Heart left ventricle (tissue), 13 donors: ENCODE measurements at regions not wholly inside any gene's neighbourhood (a gene's known extent, or its start where the extent isn't known, plus 50 kb on each side); places are given as distances from the start of the nearest gene placed in this dataset.

ENCODE experiments used
- CTCF ChIP-seq, 12 donors: fragments of 200-600 bp; sonication (generic) in 4 of 12; IDR thresholded peaks; one replicate each; pipeline versions ENCODE4 v1.5.0 to v1.8.0; 2018 to 2022; ENCODE audit warnings: antibody characterized with exemption in 12 of 12, mild to moderate bottlenecking in 5 of 12
- POLR2A ChIP-seq, 2 donors: fragments of 450-650 bp; IDR thresholded peaks; one replicate each; pipeline ENCODE4 v1.6.1; 2017; ENCODE audit warnings: antibody characterized with exemption in 2 of 2, mild to moderate bottlenecking in 2 of 2, moderate library complexity in 2 of 2
- donor health status: ischemic (EF 13 %, LVEDD 7.1; RV severe dilation, severe dysfunction).
- donor health status: DM: no; HTN: yes; CAD: no.
- donor health status: DM: no; HTN: no; CAD: no.
- donor health status: ischemic (EF 25% LVEDD 6.9; RV normal size, moderate dysfunction).
- donor health status: ischemic (EF 25% LVEDD 5.7; RV mildly dilated, moderate dysfunction).
- donor health status: ischemic (EF 35%, LVEDD 5.7; RV mildly dilated, moderate dysfunction).
- donor health status: nonischemic (EF 11% LVEDD 7.7; RV severe dilation, severe dysfunction).
- donor health status: DM: yes; HTN: yes; CAD: no.
- donor health status: PGD.
- donor health status: ischemic (EF 29% LVEDD 5.4; RV normal size, mild dysfunction).
- donor health status: nonischemic (EF 23%, LVEDD 6.1; RV moderate dilation, normal function).

DNA sequence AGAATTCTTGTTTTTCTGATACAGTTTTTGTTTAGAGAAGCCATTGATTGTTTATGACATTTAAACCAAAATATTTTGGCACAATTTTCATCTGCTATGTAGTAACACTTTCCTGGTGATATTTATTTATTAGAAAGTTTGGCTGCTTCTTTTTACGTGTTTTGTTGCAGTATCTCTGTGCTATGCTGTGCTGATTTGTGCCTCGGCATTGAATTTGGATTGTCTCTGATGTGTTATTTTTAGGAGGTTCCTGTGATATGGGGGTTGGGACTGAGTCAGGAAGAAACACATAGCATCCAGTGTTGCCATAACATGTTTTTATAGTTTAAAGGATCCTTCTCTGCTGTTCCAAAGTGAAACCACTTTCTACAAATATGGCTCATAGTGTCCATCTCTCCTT, 1197.7 kb upstream of the LRRN3 start:
- no peak for TF ChIP-seq CTCF (IDR thresholded peaks at IDR 0.05)
- no peak for TF ChIP-seq POLR2A (IDR thresholded peaks at IDR 0.05)
